ENCODE measurements at regions not wholly inside any gene's neighbourhood (a gene's known extent, or its start where the extent isn't known, plus 50 kb on each side); places are given as distances from the start of the nearest gene placed in this dataset.

- no peak for DNase-seq
These were observed 88.2 kb downstream of the TMA16 start for GRCh38 chr4:163582703-163583102.

DNA sequence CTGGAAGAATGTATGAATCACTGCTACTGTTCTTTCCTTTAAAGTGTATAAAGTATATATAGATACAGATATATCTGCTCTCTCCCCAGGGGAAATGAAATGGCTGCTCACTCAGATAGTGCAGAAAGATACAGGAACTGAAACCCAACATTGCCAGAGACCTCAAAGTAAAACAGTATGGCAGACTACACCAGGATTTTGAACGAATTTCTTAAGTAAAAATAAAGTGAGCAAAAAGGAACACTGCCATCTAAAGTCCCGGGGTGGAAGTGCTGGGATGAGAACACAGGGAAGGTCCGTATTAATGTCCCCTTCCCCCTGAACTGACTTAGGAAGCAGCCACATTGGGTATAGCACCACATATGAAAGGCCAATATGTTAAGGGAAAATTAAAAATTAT is 93.4 kb downstream of the TMA16 start:
- DNase-seq: no peak

DNA sequence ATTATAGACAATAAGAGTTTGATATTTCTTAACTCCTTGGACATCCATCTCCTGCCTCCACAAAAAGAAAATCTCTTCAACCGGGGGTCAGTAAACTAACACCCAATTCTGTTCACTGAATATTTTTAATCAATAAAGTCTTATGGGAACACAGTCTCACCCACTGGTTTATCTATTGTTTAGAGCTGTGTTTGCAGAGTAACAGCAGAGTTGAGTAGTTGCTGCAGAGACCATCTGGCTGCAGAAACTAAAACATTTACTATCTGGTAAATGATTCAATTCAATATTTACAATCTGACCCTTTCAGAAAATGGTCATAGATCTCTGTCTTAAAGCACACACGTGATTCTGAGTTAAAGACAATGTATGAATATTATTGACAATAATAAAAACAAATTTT is 94.0 kb downstream of the TMA16 start:
- no peak for DNase-seq

DNA sequence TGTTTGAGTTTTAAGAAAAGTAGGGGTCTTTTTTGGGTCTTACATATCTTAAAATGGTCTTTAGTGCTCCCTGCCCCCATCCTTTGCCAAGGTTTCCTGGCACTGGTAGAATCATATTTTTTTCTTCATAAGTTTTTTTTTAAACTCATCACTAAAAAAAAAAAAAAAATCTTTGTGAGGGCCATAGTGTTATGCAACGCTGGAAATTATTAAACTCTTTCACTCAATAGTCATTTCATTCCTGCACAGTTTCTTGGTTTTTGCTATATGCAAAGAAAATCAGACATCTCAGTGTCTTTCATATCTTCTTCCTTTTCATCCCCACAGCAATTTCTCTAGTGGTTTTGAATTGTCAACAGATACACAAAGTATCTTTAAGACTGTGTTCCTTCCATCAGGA is 95.6 kb downstream of the TMA16 start:
- no peak for DNase-seq

GRCh38 chr4:163590619-163591264 is 96.3 kb downstream of the TMA16 start:
- DNase-seq: no peak

DNA sequence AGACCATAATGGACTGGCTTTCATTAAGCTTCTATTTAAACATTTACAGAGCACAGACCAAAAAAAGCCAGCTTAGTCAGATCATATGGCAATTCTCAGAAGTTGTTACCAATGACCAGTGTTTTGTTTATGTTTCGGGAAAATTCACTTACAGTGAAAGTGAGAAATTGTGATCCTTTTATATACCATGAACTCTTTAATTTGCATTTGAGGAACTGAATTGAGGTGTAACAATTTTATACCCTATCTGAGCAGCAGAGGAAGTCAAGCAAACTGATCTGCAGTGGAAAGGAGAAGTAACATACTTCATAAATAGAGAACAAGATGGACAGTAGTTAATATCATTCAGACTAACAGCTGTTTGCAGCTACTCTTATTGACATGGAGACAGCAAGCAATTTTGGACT is 97.1 kb downstream of the TMA16 start:
- DNase-seq: no peak

GRCh38 chr4:163592212-163592611 is 97.7 kb downstream of the TMA16 start:
- DNase-seq: no peak

- DNase-seq: no peak
These were observed 101.1 kb downstream of the TMA16 start for GRCh38 chr4:163595580-163595979.

DNA sequence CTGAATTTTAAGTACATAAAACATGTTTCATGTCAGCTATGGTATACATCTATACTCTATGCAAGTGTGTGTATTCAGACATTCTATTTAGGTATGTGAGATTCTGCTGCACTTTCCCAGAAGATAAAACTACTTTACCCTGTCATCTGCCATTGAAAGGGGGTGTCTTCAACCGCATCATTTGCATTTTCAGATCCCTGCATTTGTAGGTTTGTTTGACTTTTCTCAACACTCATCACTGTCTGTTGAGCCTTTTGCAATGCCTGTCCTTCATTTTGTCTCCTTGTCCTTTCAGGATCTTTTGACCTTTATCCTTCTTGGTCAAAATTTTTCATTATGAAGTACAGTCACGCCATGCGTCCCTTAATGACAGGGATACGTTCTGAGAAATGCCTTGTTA is 103.5 kb downstream of the TMA16 start:
- DNase-seq: no peak

DNA sequence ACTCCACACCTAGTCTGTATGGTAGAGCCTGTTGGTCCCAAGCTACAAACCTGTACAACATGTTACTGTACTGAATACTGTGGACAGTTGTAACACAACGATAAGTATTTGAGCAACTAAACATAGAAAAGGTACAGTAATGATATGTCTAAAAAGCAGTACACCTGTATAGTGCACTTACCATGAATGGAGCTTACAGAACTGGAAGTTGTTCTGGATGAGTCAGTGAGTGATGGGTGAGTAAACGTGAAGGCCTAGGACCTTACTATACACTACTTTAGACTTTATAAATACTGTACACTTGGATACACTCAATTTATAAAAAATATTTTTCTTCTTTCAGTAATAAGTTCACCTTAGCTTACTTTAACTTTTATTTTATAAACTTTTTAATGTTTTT is 104.0 kb downstream of the TMA16 start:
- no peak for DNase-seq

- no peak for DNase-seq
These were observed 106.2 kb downstream of the TMA16 start for GRCh38 chr4:163600727-163601126.

GRCh38 chr4:163603257-163603656 is 108.8 kb downstream of the TMA16 start:
- DNase-seq: no peak

- no peak for DNase-seq
These were observed 112.6 kb downstream of the TMA16 start for GRCh38 chr4:163606896-163607691.

DNA sequence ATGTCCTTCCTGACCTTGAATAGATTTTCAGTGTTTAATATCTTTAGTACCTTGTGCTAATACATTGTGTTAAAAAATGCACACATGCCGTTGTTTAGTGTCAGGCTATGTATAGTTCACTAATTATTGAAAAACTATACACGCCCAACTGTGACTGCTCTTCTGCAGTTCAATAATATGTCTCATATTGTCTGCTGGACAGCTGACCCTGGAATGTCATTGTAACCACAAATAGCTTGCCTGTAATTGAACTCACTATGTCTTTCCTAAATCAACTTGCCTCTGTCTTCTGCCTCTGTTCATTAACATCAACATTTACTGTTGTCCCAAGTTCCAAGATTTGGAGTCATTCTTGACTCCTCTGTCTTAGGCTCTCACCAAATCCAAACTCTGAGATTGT is 114.5 kb downstream of the TMA16 start:
- DNase-seq: no peak

- DNase-seq: no peak
These were observed 116.2 kb downstream of the TMA16 start for GRCh38 chr4:163610648-163611047.

DNA sequence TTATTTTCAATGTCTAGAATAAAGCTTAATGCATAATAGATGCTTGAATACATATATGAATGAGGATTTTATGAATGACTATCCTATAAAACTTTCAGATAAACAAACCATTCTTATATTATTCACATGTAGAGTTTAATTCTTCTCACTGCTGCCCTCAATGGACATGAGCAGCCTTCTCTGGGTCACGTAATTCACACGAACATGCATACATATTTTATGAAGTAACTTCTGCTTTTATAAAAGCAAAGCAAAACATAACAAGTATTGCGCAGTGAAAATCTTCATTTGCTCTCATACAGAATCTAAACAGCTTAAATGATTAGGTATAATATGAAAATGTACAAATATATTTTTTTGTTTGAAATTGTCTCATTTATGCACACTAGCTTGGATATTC is 116.7 kb downstream of the TMA16 start:
- no peak for DNase-seq

DNA sequence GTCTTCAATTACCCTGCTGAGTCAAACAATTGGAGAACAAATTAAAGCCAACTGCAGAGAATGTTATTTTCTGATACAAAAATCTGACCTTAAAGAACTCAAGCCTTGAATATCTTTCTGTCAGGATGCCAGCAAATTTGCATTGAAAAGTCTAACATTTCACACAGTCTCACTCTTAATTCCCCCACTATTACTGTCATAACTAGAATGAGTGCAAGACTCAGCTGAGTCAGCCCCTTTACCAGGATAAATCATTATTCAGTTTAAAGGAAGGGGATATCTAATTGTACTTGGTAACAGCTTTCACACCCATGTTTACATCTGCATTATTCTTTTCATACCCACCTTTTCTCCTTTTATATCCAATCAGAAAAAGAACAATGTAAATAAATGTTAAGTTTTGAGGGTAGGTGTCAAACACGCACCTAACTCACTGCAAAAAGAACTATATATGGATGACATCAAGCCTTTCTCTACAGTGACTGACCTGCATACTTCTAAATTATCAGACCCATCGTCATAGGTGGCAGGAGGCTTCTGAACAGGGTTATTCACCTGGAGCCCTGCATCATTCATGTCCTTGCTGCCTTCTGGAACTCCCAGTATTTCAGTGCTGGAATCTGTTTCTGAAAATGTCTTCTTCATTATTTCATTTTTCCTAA is 117.4 kb downstream of the TMA16 start:
- DNase-seq: no peak

- DNase-seq: no peak
These were observed 118.3 kb downstream of the TMA16 start for GRCh38 chr4:163612762-163613161.

GRCh38 chr4:163613383-163613782 is 118.9 kb downstream of the TMA16 start:
- DNase-seq: no peak

DNA sequence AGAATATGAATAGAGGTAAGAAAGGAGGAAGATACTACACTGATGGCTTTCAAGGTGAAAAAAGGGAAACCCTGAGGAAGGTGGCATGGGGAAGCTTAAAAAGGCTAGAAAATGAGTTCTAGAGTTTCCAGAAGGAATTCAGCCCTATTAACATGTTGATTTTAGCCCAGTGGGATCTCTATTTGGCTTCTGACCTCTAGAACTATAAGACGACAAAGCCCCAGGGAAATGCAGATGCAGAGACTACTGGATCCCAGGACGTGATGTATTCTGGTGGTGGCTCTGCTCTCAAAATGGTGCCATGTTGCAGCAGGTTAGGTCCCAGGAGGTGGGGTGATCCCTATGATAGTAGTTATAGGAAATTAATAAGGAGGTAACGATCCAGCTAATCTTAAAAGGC is 120.4 kb downstream of the TMA16 start:
- no peak for DNase-seq

- no peak for DNase-seq
These were observed 124.4 kb downstream of the TMA16 start for GRCh38 chr4:163618845-163619244.

- DNase-seq: no peak
These were observed 126.2 kb downstream of the TMA16 start for GRCh38 chr4:163620738-163621137.

DNA sequence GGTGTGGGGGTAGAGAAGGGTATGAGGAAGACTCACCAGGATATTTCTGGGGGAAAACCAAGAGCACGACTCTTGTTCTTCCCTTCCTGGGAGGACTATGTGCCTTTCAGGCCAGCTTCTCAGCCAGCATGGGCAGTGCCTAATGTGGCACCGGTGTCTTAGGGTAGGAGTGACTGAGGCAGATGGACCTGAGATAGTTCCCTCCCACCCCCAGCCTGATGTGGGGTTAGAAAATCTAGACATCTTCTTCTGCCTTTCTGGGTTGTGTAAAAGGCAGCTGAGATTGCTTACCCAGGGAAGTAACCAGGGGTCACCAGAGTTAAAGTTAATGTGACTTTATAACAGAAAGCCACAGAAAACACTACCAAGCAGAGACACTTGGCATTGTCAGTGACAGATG is 127.3 kb downstream of the TMA16 start:
- DNase-seq: no peak

GRCh38 chr4:163622379-163623035 is 128.0 kb downstream of the TMA16 start:
- no peak for DNase-seq

Data from NCI-H446 (cell line).